C4-2B (cell line): ENCODE measurements at regions not wholly inside any gene's neighbourhood (a gene's known extent, or its start where the extent isn't known, plus 50 kb on each side); places are given as distances from the start of the nearest gene placed in this dataset.

ENCODE experiments used
- CTCF ChIP-seq: fragments of 450-650 bp; conservative IDR thresholded peaks from 2 replicates; pipeline ENCODE4 v1.5.1; 2017; ENCODE audit warnings: mild to moderate bottlenecking
- ZFX ChIP-seq: fragments of 450-650 bp; IDR thresholded peaks from 2 replicates; pipeline ENCODE4 v1.6.1; 2017

- no peak for TF ChIP-seq CTCF
- no peak for TF ChIP-seq ZFX
Measured at GRCh38 chr6:164195942-164196281, 781.4 kb downstream of the QKI start.
